HEK293 (cell line): ENCODE measurements at regions not wholly inside any gene's neighbourhood (a gene's known extent, or its start where the extent isn't known, plus 50 kb on each side); places are given as distances from the start of the nearest gene placed in this dataset.

Experiments
- BCL11B ChIP-seq: fragments of 450-650 bp; formaldehyde crosslinking; IDR thresholded peaks from 2 replicates; pipeline ENCODE4 v1.5.1; 2016; ENCODE audit warnings: low read depth, missing biosample characterization, missing genetic modification characterization
- CTCF ChIP-seq: fragments of 450-650 bp; formaldehyde crosslinking; IDR thresholded peaks from 2 replicates; pipeline ENCODE4 v1.5.1; 2016; ENCODE audit warnings: missing biosample characterization, missing genetic modification characterization
- MEIS1 ChIP-seq: sonication (generic); formaldehyde crosslinking; IDR thresholded peaks from 2 replicates; pipeline ENCODE4 v1.8.1; 2022; ENCODE audit warnings: missing genetic modification reagents, mild to moderate bottlenecking, borderline replicate concordance
- PATZ1 ChIP-seq: fragments of 450-650 bp; formaldehyde crosslinking; IDR thresholded peaks from 2 replicates; pipeline ENCODE4 v1.5.1; 2016; ENCODE audit warnings: missing biosample characterization, missing genetic modification characterization

GRCh38 chr5:92687821-92688722 lies 892.9 kb downstream of the NR2F1-AS1 start:
- TF ChIP-seq PATZ1 (tag by site-specific recombination) (no peak), CTCF (tag by site-specific recombination) (0 out of 2 replicates have a peak, but pooled peaks have one; percentile 25), MEIS1 (no peak), BCL11B (tag by site-specific recombination) (no peak)
